OCI-LY3 (cell line): ENCODE measurements at regions not wholly inside any gene's neighbourhood (a gene's known extent, or its start where the extent isn't known, plus 50 kb on each side); places are given as distances from the start of the nearest gene placed in this dataset.

Experiments used
- CTCF ChIP-seq: fragments of 200-600, 300-600 bp; sonication (generic); IDR thresholded peaks from 2 replicates; pipeline ENCODE4 v1.5.1; 2014; ENCODE audit warnings: antibody characterized with exemption, low read length, low read depth
- EZH2phosphoT487 ChIP-seq: fragments of 200-600 bp; shearing (Covaris generic); IDR thresholded peaks from 2 replicates; pipeline ENCODE4 v1.6.1; 2018; ENCODE audit warnings: antibody characterized with exemption, mixed run types, low read depth

- TF ChIP-seq CTCF, result no peak
- TF ChIP-seq EZH2phosphoT487, result no peak
These were observed 445.6 kb downstream of the TAF11L14 start for GRCh38 chr5:18079831-18080230.
